ENCODE measurements at regions not wholly inside any gene's neighbourhood (a gene's known extent, or its start where the extent isn't known, plus 50 kb on each side); places are given as distances from the start of the nearest gene placed in this dataset.
"Not testable (repeated sequence)": the region's sequence is repeated elsewhere in the genome, so short reads cannot be mapped to it uniquely, and the experiment has no call there.

DNA sequence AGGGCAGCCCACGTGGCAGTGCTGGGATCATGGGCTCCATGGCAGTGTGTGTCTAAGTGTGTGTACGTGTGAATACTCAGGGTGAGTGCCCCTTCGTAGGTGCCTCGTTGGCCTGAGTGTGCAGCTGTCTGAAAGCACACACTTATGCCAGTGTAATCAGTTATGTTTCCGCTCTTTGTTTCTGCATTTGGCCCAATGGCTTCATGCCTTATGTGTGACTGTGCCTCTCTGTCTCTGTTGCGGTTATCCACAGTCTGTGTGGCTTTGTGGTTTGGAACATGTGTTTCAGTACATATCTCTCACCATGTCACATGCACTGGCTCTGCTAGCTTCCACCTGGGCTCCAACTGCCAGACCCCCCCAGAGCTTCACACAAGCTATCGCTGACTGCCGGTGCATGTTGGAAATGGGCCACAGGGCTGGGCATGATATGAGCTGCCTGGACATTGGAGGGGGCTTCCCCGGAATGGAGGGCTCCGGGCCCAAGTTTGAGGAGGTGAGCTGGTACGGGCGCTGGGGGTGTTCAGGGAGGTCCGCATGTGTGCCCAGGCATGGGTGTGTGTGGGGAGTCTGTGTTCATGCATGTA is 70.3 kb upstream of the TINAGL1 start:
- Mint-ChIP-seq H3K4me3 (no peak overlapping the region), H3K36me3 (no peaks in the 10 kb centered on the region), H3K27ac (peak overlapping the region; percentile 45), H3K9me3 (no peaks in the 10 kb centered on the region), H3K27me3 (peaks cover 58% of the 10 kb centered on the region), H3K4me1 (peaks cover 15% of the 10 kb centered on the region)
- CTCF ChIA-PET, result no interaction called here
- DNase-seq, result peak; percentile 64

DNA sequence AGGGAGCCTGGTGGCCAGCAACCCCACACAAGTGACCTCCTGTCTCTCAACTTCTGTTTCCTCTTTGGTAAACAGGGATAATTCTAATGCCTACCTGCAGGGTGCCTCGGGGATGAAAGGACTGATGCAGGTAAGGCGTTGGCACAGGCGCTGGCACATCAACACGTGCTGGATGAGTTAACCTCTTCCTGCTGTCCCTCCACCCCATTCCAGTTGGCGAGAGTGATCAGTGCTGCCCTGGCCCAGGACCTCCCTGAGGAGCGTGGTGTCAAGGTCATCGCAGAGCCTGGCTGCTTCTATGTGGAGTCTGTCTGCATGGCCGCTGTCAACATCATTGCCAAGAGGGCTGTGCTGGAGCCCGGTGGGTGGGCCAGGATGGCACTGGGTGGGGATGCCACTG is 69.1 kb upstream of the TINAGL1 start:
- H3K27ac Mint-ChIP-seq, result no peak overlapping the region
- CTCF ChIA-PET, result no interaction called here
- no peak for DNase-seq
- no peaks in the 10 kb centered on the region for H3K9me3 Mint-ChIP-seq
- peaks cover 15% of the 10 kb centered on the region for H3K4me1 Mint-ChIP-seq
- H3K36me3 Mint-ChIP-seq, result no peaks in the 10 kb centered on the region
- no peak overlapping the region for H3K4me3 Mint-ChIP-seq
- H3K27me3 Mint-ChIP-seq, result peaks cover 57% of the 10 kb centered on the region

GRCh38 chr1:31507676-31508530 is 68.4 kb upstream of the TINAGL1 start:
- no peak overlapping the region for H3K27ac Mint-ChIP-seq
- H3K4me3 Mint-ChIP-seq, result no peak overlapping the region
- DNase-seq, result no peak
- H3K4me1 Mint-ChIP-seq, result peaks cover 15% of the 10 kb centered on the region
- H3K9me3 Mint-ChIP-seq, result no peaks in the 10 kb centered on the region
- H3K27me3 Mint-ChIP-seq, result peaks cover 57% of the 10 kb centered on the region
- H3K36me3 Mint-ChIP-seq, result no peaks in the 10 kb centered on the region
- CTCF ChIA-PET, result no interaction called here

DNA sequence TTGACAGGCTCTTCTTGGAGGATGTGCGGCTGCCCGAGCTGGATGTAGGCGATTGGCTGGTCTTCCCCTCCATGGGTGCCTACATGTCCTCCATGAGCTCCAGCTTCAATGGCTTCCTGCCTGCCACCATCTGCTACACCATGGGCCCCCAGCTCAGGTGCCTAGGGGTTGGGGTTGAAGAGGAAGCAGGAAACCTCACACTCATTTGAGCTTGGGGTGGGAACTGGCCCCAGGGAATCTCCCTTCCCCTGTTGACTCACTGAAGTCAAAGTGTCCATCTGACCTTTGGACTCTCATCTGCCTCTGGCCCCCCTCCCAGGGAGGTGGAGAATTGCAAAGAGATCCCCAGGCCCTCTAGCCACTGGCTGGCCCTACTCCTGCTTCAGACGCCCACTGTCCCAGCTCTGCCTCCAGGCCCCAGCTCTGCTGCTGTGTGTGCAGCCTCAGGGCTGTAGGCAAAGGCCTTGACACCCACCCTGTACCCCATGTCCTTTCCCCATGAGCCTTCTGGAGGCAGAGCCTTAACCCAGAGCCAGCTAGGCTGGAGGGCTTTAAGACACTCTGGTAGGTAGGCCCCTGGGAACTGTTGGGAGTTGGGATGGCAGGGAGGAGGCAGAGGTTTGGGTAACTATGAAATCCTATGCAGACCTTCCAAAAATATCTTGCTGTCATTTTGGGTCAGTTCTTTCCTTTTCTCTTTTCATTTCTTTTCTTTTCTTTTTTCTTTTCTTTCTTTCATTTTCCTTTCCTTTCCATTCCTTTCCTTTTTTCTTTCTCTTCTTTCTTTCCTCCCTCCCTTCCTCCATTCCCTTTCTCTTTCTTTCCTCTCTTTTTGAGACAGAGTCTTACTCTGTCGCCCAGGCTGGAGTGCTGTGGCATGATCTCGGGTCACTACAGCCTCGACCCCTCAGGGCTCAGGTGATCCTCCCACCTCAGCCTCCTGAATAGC is 66.9 kb upstream of the TINAGL1 start:
- Mint-ChIP-seq H3K27me3 (peaks cover 52% of the 10 kb centered on the region), H3K4me1 (peaks cover 15% of the 10 kb centered on the region), H3K36me3 (no peaks in the 10 kb centered on the region), H3K27ac (no peak overlapping the region), H3K4me3 (no peak overlapping the region), H3K9me3 (peaks cover 2% of the 10 kb centered on the region)
- no peak for DNase-seq
- CTCF ChIA-PET, result no interaction called here

- no peak for DNase-seq
- CTCF ChIA-PET, result no interaction called here
- Mint-ChIP-seq H3K4me3 (no peak overlapping the region), H3K9me3 (peaks cover 2% of the 10 kb centered on the region), H3K27me3 (peaks cover 52% of the 10 kb centered on the region), H3K4me1 (peaks cover 15% of the 10 kb centered on the region), H3K36me3 (no peaks in the 10 kb centered on the region), H3K27ac (no peak overlapping the region)
These were observed 66.0 kb upstream of the TINAGL1 start for GRCh38 chr1:31510304-31510703.

DNA sequence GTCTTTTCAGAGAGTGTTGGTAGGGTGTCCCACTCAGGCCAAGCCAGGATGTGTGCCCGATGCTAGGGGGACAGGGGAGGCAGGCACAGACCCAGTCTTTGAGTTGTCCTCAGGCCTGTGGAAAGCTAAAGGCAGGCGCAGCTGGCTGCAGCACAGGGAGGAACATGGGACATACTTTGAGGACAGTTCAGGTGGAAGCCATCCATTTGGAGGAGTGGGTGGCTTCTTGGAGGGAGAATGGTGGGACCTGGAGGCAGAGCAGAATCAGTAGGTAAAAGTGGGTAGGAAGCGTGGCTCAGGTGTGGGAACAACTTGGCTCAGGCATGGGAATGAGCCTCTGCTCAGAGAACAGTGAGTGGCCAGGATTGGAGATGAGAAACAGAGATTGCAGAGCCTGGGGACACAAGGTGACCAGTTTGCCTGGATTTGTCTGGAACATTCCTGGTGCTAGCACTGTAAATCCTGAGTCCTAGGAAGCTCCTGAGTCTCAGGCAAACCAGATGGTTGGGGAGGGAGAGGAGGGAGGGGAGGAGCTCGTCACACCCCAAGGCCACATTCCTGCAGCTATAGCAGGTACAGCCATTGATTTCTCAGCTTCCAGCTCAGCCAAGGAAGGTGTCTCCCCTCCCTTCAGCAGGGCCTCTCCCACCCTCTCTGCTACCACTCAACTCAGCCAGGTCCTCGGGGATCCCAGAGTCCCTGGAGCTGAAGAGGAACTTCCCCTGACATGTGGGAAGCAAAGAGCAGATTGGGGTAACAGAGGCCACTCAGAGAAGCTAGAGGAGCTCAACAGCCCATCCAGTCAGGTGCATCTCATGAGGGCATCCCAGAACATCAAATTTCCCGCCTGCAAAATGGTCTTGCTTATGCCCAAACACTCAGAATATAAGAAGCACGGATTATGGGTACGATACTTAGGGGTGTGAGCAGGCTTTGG is 65.2 kb upstream of the TINAGL1 start:
- Mint-ChIP-seq H3K9me3 (peaks cover 2% of the 10 kb centered on the region), H3K27ac (no peak overlapping the region), H3K4me1 (peaks cover 7% of the 10 kb centered on the region), H3K27me3 (peaks cover 50% of the 10 kb centered on the region), H3K4me3 (no peak overlapping the region), H3K36me3 (no peaks in the 10 kb centered on the region)
- DNase-seq, result no peak
- CTCF ChIA-PET, result no interaction called here

GRCh38 chr1:31511848-31512615 is 64.3 kb upstream of the TINAGL1 start:
- CTCF ChIA-PET, result no interaction called here

DNA sequence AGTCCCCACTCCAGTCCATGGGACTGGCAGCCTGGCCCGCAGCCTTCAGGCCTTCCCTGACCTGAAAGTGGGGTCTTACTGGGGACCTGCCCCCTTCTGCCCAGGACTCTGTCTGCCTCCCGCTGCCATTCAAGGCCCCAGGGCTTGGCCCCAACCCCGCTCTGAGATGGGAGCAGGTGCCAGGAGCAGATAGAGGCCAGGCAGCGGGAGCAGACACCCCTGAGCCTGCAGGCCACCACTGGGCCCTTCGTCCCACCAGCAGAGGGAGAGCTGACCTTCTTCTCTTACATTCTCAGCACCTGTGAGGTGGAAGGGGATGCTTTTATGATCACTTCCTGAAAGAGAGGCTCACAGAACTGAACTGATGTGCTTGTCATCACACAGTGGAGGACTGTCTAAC is 62.2 kb upstream of the TINAGL1 start:
- CTCF ChIA-PET, result no interaction called here

More at GRCh38 chr1:31511848-31512615, 64.3 kb upstream of the TINAGL1 start:
- DNase-seq, result no peak
- Mint-ChIP-seq H3K36me3 (no peaks in the 10 kb centered on the region), H3K4me3 (no peak overlapping the region), H3K27me3 (peaks cover 44% of the 10 kb centered on the region), H3K27ac (no peak overlapping the region), H3K4me1 (no peaks in the 10 kb centered on the region), H3K9me3 (peaks cover 2% of the 10 kb centered on the region)

DNA sequence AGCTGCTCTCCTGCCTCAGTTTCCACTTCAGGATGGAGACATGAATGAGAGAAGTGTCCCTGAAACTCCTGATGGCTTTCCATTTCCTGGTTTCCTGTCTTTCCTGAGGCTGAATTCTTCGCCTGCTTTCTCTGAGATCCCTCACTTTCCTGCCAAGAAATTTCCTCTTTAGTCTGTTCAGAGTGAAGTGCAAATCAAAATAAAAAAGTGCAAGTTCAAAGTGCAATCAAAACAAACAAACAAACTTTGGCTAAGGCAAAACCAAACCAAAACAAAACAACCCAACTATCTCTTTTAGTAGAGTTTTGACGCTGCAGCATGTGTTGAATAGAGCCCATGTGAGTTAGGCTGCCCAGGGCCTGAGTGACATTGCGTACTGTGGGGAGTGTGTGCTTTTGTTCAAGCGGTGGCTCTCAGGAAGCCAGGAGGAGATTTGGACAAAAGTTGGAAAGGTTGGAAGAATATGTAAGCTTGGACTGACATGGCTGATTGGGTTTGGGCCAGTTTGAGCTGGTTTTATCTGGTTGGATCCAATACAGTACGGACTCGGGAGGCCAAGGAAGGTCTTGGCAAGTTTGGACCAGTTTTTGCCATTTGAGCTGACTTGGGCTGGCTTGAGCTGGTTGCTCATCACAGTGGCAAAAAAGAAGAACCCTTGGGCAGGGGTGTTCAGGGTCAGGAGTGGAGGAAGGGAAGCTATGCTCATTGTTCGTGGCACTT is 61.1 kb upstream of the TINAGL1 start:
- H3K9me3 Mint-ChIP-seq, result peaks cover 2% of the 10 kb centered on the region
- no peak overlapping the region for H3K27ac Mint-ChIP-seq
- H3K27me3 Mint-ChIP-seq, result peaks cover 34% of the 10 kb centered on the region
- H3K4me3 Mint-ChIP-seq, result no peak overlapping the region
- no peak for DNase-seq
- no peaks in the 10 kb centered on the region for H3K36me3 Mint-ChIP-seq
- CTCF ChIA-PET, result interaction anchor here (0.6 kb wide), 1 partner anchor 253 kb away, joined by 3 read pairs; no protein-coding TSS in a partner anchor
- no peaks in the 10 kb centered on the region for H3K4me1 Mint-ChIP-seq

More for the DNA sequence above, 62.2 kb upstream of the TINAGL1 start:
- Mint-ChIP-seq H3K36me3 (no peaks in the 10 kb centered on the region), H3K9me3 (peaks cover 2% of the 10 kb centered on the region), H3K4me3 (no peak overlapping the region), H3K4me1 (no peaks in the 10 kb centered on the region), H3K27me3 (peaks cover 39% of the 10 kb centered on the region), H3K27ac (no peak overlapping the region)
- no peak for DNase-seq

GRCh38 chr1:31515936-31516335 is 60.4 kb upstream of the TINAGL1 start:
- no peak for DNase-seq
- Mint-ChIP-seq H3K4me3 (no peak overlapping the region), H3K27me3 (peaks cover 32% of the 10 kb centered on the region), H3K4me1 (no peaks in the 10 kb centered on the region), H3K27ac (no peak overlapping the region), H3K9me3 (peaks cover 2% of the 10 kb centered on the region), H3K36me3 (no peaks in the 10 kb centered on the region)
- CTCF ChIA-PET, result interaction anchor here (0.6 kb wide), 1 partner anchor 254 kb away, joined by 3 read pairs; no protein-coding TSS in a partner anchor

DNA sequence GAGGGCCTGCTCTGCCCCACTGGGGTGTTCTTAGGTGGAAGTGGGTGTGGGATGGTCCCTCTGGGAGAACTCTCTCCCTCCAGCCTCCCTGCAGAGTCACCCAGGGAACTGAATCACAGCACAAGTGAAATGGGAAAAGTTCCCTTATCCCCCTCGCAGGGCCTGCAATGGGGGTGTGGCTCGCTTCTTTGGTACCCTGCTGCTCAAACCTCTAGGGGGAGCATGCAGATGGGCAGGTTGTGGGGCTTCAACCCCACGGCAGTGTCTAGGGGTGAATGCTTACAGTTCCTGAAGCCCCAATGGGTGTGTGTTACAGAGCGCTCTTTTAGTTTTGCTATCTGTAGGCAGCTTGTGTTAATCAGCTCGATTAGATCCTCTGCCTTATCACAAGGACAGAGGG is 59.0 kb upstream of the TINAGL1 start:
- no peak overlapping the region for H3K4me3 Mint-ChIP-seq
- H3K36me3 Mint-ChIP-seq, result no peaks in the 10 kb centered on the region
- no peak for DNase-seq
- peaks cover 2% of the 10 kb centered on the region for H3K9me3 Mint-ChIP-seq
- CTCF ChIA-PET, result interaction anchor here (1.5 kb wide), 1 partner anchor 47 kb away, joined by 3 read pairs; no protein-coding TSS in a partner anchor
- H3K27ac Mint-ChIP-seq, result no peak overlapping the region
- peaks cover 21% of the 10 kb centered on the region for H3K27me3 Mint-ChIP-seq
- no peaks in the 10 kb centered on the region for H3K4me1 Mint-ChIP-seq

- H3K27ac Mint-ChIP-seq, H3K4me3 Mint-ChIP-seq, H3K36me3 Mint-ChIP-seq, H3K9me3 Mint-ChIP-seq, DNase-seq, H3K4me1 Mint-ChIP-seq: not testable (repeated sequence)
- CTCF ChIA-PET, result interaction anchor here (1.5 kb wide), 1 partner anchor 46 kb away, joined by 3 read pairs; no protein-coding TSS in a partner anchor
- peaks cover 14% of the 10 kb centered on the region for H3K27me3 Mint-ChIP-seq
These were observed 58.3 kb upstream of the TINAGL1 start for GRCh38 chr1:31517986-31518385.
